ENCODE measurements at regions not wholly inside any gene's neighbourhood (a gene's known extent, or its start where the extent isn't known, plus 50 kb on each side); places are given as distances from the start of the nearest gene placed in this dataset.

DNA sequence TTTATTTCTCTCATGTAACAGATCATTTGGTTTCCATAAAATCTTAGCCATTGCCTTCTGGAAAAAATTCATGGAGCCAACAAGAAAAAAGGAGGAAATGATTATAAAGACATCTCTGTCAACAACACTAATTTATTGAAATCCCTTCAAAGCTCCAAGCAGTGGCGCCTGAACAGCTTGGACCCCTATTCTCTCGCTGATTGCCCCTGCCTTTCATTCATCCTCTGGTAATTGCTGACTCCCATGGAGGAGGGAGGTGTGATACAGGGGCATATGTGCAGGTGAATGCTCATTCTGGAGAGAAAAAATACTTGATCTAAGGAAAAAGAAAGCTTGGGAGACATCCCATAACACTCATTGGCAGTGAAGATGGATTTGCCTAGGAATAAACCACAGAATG, 345.5 kb downstream of the FGFR2 start:
- H3K4me3 ChIP-seq (ENCODE audit: low read depth, low read length), result no peak overlapping the region
- TF ChIP-seq, protein P1, sequence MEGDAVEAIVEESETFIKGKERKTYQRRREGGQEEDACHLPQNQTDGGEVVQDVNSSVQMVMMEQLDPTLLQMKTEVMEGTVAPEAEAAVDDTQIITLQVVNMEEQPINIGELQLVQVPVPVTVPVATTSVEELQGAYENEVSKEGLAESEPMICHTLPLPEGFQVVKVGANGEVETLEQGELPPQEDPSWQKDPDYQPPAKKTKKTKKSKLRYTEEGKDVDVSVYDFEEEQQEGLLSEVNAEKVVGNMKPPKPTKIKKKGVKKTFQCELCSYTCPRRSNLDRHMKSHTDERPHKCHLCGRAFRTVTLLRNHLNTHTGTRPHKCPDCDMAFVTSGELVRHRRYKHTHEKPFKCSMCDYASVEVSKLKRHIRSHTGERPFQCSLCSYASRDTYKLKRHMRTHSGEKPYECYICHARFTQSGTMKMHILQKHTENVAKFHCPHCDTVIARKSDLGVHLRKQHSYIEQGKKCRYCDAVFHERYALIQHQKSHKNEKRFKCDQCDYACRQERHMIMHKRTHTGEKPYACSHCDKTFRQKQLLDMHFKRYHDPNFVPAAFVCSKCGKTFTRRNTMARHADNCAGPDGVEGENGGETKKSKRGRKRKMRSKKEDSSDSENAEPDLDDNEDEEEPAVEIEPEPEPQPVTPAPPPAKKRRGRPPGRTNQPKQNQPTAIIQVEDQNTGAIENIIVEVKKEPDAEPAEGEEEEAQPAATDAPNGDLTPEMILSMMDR (IDR thresholded peaks at IDR 0.05; ENCODE audit: low read depth, low read length, missing control alignments), result no peak
- no peak for DNase-seq (ENCODE audit: low read depth)

GRCh38 chr10:121260377-121260776, 337.9 kb downstream of the FGFR2 start:
- TF ChIP-seq, protein P1 (IDR thresholded peaks at IDR 0.05; ENCODE audit: low read depth, low read length, missing control alignments), result no peak
- H3K4me3 ChIP-seq (ENCODE audit: low read depth, low read length), result no peak overlapping the region
- no peak for DNase-seq (ENCODE audit: low read depth)

DNA sequence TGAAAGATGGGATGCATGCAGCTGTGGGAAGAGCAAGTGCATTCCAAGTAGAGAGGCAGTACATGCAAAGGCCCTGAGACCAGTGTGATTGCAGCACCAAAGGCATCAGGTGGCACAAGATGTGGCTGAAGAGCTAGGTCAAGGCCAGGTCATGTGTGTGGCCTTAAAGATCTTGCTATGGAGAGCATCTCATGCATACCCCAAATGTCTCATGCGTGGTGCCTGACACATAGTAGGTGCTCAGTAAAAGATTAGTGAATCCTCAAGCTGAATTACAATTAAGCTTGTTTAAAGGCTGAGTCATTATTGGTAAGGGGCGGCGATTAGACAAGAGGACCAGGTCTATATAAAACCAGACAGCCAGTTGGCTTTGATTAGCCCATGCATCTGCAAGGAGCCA, 336.6 kb downstream of the FGFR2 start:
- TF ChIP-seq, protein P1 (IDR thresholded peaks at IDR 0.05; ENCODE audit: low read depth, low read length, missing control alignments), result no peak
- DNase-seq (ENCODE audit: low read depth), result no peak
- H3K4me3 ChIP-seq (ENCODE audit: low read depth, low read length), result no peak overlapping the region

GRCh38 chr10:121262774-121263430, 335.3 kb downstream of the FGFR2 start:
- DNase-seq (ENCODE audit: low read depth), result no peak
- TF ChIP-seq, protein P1 (IDR thresholded peaks at IDR 0.05; ENCODE audit: low read depth, low read length, missing control alignments), result no peak
- H3K4me3 ChIP-seq (ENCODE audit: low read depth, low read length), result no peak overlapping the region

DNA sequence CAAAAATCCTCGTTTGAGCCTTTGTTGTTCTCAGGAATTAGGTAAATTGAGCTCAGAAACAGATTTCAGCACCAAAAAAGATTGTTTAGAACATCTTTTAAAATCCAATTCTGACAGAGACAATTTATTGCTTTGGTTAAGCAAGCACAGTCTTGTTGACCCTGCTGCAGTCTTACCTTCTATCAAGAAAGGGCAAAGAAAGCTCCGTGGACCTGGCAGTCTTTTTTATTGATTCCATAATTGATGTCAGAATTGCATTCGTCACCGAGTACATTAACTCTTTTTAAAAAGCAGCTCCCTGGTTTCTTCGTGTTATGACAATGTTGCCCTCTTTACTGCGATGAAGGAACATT, 334.8 kb downstream of the FGFR2 start:
- no peak overlapping the region for H3K4me3 ChIP-seq (ENCODE audit: low read depth, low read length)
- TF ChIP-seq, protein P1 (IDR thresholded peaks at IDR 0.05; ENCODE audit: low read depth, low read length, missing control alignments), result no peak
- DNase-seq (ENCODE audit: low read depth), result no peak

DNA sequence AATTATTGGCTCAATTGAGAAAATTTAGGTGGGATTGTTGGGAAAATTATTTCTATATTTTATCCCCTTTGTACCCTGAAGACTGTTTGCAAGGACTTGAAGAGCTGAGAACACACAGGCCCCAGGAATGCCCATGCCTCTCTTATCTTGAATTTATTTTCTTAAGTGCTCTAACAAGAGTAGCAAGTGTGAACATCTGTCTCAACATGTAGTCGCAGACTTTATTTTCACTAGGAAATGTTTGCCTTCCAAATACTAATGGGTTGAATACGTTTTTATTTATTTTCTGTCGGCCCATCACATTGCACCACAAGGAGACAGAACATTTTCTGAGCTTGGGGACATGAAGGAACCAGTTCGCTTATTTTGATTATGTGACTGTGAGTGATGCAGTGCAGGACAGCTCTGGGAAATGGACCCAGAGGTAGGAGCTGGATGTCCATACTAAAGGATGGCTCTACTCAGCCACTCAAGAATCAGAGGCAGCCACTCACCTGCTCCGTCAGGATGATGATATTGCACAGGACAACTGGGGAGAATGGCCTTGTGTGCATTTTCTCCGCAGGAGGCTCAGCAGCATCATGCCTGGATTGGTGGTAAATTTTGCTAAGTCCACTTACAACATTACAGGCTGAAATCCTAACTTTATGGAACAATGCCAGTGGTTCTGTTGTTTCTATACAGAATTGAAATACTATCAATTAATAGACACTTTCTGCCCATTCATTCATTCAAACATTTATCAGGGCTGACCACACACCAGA, 332.7 kb downstream of the FGFR2 start:
- H3K4me3 ChIP-seq (ENCODE audit: low read depth, low read length), result no peak overlapping the region
- TF ChIP-seq, protein P1 (IDR thresholded peaks at IDR 0.05; ENCODE audit: low read depth, low read length, missing control alignments), result no peak
- DNase-seq (ENCODE audit: low read depth), result no peak

DNA sequence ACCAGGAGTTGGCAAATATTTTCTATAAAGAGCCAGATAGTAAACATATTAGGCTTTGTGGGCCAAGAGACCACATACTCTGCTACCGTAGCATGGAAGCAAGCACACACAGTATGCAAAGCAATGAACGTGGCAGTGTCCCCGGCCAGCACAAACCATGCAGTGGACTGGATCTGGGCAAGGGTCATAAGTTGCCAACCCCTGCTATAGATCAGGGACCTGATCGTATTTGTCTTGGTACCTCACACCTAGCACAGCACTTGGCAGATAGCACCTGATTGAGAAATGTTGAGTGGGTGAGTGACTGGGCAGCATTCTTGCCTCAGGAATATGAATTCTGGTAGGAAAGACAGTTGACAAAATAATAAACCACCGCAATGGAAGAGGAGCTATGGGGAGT, 331.9 kb downstream of the FGFR2 start:
- TF ChIP-seq, protein P1 (IDR thresholded peaks at IDR 0.05; ENCODE audit: low read depth, low read length, missing control alignments), result no peak
- no peak for DNase-seq (ENCODE audit: low read depth)
- H3K4me3 ChIP-seq (ENCODE audit: low read depth, low read length), result no peak overlapping the region
